Kidney (tissue), 13 donors: ENCODE measurements at regions not wholly inside any gene's neighbourhood (a gene's known extent, or its start where the extent isn't known, plus 50 kb on each side); places are given as distances from the start of the nearest gene placed in this dataset.

ENCODE experiments used
- DNase-seq, 5 donors: peaks; one replicate each; pipeline ENCODE4 v3.0.0-alpha.2; 2013 to 2020
- FAIRE-seq: peaks from 2 replicates; lab custom pipeline; 2012; peaks lifted over from hg19 to GRCh38; lab: Jason Lieb, UNC
- H3K27ac ChIP-seq, 2 donors: one replicate each; pipeline ENCODE4 v1.7.0; 2013; ENCODE audit warnings: low read depth in 2 of 2, low read length in 2 of 2, inconsistent platforms in 1 of 2
- H3K27me3 ChIP-seq: one replicate; pipeline ENCODE4 v1.7.1; 2013; ENCODE audit warnings: low read length, inconsistent platforms; ENCODE audit not compliant: control insufficient read depth, insufficient read depth
- H3K36me3 ChIP-seq, 3 donors: one replicate each; pipeline versions ENCODE4 v1.7.0 to v1.7.1; 2013; ENCODE audit warnings: low read length in 3 of 3, control low read depth in 1 of 3, inconsistent platforms in 1 of 3; ENCODE audit not compliant: insufficient read depth in 3 of 3, control insufficient read depth in 2 of 3
- H3K4me1 ChIP-seq, 3 donors: one replicate each; pipeline versions ENCODE4 v1.7.0 to v1.7.1; 2013; ENCODE audit warnings: low read length in 3 of 3, inconsistent platforms in 1 of 3, low read depth in 1 of 3; ENCODE audit not compliant: control insufficient read depth in 2 of 3, insufficient read depth in 2 of 3
- H3K4me3 ChIP-seq, 3 donors: one replicate each; pipeline versions ENCODE4 v1.7.0 to v1.8.1; 2013; ENCODE audit warnings: low read length in 3 of 3, control low read depth in 1 of 3, inconsistent platforms in 1 of 3
- H3K9ac ChIP-seq, 3 donors: one replicate each; pipeline versions ENCODE4 v1.7.0 to v1.7.1; 2013; ENCODE audit warnings: low read length in 3 of 3, control low read depth in 1 of 3, inconsistent platforms in 1 of 3
- H3K9me3 ChIP-seq, 3 donors: one replicate each; pipeline versions ENCODE4 v1.7.0 to v1.7.1; 2013; ENCODE audit warnings: low read length in 3 of 3, control low read depth in 1 of 3, inconsistent platforms in 1 of 3; ENCODE audit not compliant: control insufficient read depth in 2 of 3, insufficient read depth in 1 of 3
- CTCF ChIP-seq: IDR thresholded peaks from 3 replicates; pipeline ENCODE4 v1.5.1; 2012; ENCODE audit warnings: mild to moderate bottlenecking, moderate library complexity, borderline replicate concordance; ENCODE audit not compliant: insufficient read depth; ENCODE audit errors: extremely low read depth
- intact Hi-C: fragments of 100-400 bp; cut with DNase I; formaldehyde crosslinking; loops from one replicate; pipeline ENCODE4 v1.11.1; 2022
- donor health status: control.
- donor health status: control.
- donor health status: control.
- donor health status: control.
- donor health status: control.
- donor health status: DM: yes; HTN: yes; CAD: no.
- donor health status: Normal renal cell carcinoma (clear cell type).

DNA sequence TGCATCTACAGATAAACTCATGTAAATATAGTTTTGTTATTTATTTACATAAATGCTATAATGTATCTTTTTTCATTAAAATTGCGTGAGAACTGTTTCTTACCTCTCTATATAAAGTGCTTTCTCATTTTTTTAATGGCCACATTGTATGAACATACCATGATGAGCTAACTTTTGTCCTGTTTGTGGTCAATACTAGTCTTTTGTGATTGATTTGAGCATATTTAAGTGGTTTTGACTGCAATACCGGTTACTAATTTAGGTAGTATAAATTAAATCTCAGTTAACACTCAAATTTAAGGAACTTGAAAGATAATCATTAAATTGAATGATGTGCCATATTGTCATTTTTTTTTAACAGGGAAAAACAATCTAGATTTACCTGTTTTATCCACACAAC, 108.2 kb downstream of the HAUS1 start:
- H3K27ac ChIP-seq: no peak overlapping the region
- peaks cover 0 to 8% (median 2%) of the 10 kb centered on the region in 3 donors for H3K36me3 ChIP-seq
- no peaks in the 10 kb centered on the region for H3K27me3 ChIP-seq
- no peaks in the 10 kb centered on the region for H3K9me3 ChIP-seq
- H3K4me1 ChIP-seq: peaks cover 0 to 2% (median 0%) of the 10 kb centered on the region in 3 donors
- no peak for TF ChIP-seq CTCF
- DNase-seq (no peak), FAIRE-seq (no peak)
- no peak overlapping the region for H3K4me3 ChIP-seq
- intact Hi-C loops: no loop called here
- no peak overlapping the region for H3K9ac ChIP-seq

DNA sequence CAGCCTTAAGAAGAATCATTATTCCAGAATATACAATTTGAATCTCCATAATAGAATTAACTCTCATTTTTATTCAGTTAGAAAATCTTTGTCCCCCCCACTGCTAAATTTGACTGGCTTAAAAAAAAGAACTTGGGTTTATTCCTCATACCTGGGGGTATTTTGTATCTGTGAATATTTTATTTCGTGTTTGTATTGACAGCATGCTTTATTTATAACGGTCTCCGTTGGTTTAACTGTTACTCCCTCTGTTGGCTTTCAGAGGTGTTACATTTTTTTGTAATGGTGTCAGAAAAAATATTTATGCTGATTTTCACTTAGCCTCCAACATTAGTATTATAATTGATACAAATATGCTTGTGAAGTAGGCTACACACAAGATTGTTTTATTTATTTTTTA, 109.1 kb downstream of the HAUS1 start:
- Histone ChIP-seq H3K4me3 (no peak overlapping the region), H3K9ac (no peak overlapping the region), H3K4me1 (peaks cover 0 to 2% (median 0%) of the 10 kb centered on the region in 3 donors), H3K27me3 (no peaks in the 10 kb centered on the region), H3K9me3 (no peaks in the 10 kb centered on the region), H3K27ac (no peak overlapping the region), H3K36me3 (peaks cover 0 to 8% (median 2%) of the 10 kb centered on the region in 3 donors)
- TF ChIP-seq CTCF: peak; percentile 35
- FAIRE-seq (peak; percentile 60), DNase-seq (no peak)
- intact Hi-C loops: no loop called here

DNA sequence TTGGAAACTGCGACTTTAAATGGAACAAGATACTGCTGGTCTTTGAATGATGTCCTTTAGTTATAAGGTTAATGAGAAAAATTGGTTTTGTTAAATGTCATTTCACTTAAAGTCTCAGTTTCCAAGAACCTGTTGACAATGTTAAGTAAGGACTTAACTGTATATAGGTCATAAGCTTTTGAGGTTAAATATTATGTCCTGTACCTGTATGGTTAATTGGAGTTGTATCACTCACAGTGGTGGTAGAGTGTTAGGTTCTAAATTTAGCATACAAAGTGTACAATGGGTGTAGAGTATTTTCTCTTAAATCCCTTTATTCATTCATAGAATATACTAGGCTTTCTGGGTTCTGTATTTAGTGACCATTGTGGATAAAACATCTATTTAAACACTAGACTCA, 110.2 kb downstream of the HAUS1 start:
- FAIRE-seq: no peak

More for the DNA sequence above, 110.2 kb downstream of the HAUS1 start:
- intact Hi-C loops: no loop called here
- H3K27ac ChIP-seq: no peak overlapping the region
- no peak for TF ChIP-seq CTCF
- H3K4me1 ChIP-seq: peaks cover 0 to 2% (median 0%) of the 10 kb centered on the region in 3 donors
- no peak overlapping the region for H3K4me3 ChIP-seq
- H3K9ac ChIP-seq: no peak overlapping the region
- peaks cover 0 to 12% (median 2%) of the 10 kb centered on the region in 3 donors for H3K36me3 ChIP-seq
- no peak for DNase-seq
- no peaks in the 10 kb centered on the region for H3K27me3 ChIP-seq
- no peaks in the 10 kb centered on the region for H3K9me3 ChIP-seq
